Hematopoietic multipotent progenitor cell treated with erythropoietin and hydrocortisone succinate and interleukin-3 and kit ligand, for 15 days (in vitro differentiated cells): ENCODE measurements at regions not wholly inside any gene's neighbourhood (a gene's known extent, or its start where the extent isn't known, plus 50 kb on each side); places are given as distances from the start of the nearest gene placed in this dataset.

ENCODE experiments used
- DNase-seq: peaks from one replicate; pipeline ENCODE4 v3.0.0-alpha.2; 2015; ENCODE audit warnings: low spot score

GRCh38 chr10:94043431-94043990 is 49.8 kb downstream of the PLCE1 start:
- no peak for DNase-seq

- no peak for DNase-seq
Measured at GRCh38 chr10:94046098-94046497, 52.4 kb downstream of the PLCE1 start.

DNA sequence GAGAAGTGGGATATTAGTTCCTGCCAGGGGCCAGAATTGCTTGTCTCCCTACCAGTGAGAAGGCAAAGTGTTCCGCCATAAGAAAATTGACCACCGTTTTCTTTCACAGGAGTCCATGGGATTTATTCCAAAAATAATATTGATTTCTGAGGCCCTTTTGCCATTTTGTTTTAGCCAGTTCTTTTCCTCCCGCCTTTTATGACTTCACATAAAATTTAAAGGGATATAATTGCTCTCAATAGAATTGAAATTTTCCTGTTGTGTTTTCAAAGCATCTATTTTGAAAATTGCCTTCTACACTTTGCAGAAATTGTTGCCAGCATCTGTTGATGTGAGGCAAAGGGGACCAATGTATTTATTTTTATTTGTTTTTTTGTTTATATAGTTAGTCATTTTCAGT is 53.6 kb downstream of the PLCE1 start:
- DNase-seq: no peak

GRCh38 chr10:94049911-94050310 is 56.2 kb downstream of the PLCE1 start:
- no peak for DNase-seq

DNA sequence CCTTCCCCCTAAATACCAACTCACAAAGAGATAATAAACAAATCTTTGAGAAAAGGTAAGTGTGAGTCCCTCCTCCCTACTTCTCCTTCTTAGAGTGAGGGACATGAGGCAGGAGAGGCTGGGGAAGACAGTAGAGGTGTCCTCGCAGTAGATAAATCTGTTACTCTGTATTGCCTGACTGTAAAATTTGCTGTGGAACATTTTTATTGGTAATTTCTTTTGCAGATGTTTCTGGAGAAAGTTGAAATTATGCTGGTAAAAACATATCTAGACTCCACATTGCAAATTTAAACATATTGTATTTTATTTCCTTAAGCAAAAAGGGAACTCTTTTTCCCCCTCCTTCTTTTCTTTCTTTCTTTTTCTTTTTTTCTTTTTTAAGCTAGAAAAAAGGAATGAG is 58.5 kb downstream of the PLCE1 start:
- DNase-seq: no peak

- DNase-seq: no peak
Measured at GRCh38 chr10:94052866-94053791, 59.4 kb downstream of the PLCE1 start.

- DNase-seq: no peak
Measured at GRCh38 chr10:94059178-94059883, 65.6 kb downstream of the PLCE1 start.

GRCh38 chr10:94061026-94061425 is 67.3 kb downstream of the PLCE1 start:
- DNase-seq: no peak

- DNase-seq: no peak
Measured at GRCh38 chr10:94062611-94063010, 68.9 kb downstream of the PLCE1 start.

DNA sequence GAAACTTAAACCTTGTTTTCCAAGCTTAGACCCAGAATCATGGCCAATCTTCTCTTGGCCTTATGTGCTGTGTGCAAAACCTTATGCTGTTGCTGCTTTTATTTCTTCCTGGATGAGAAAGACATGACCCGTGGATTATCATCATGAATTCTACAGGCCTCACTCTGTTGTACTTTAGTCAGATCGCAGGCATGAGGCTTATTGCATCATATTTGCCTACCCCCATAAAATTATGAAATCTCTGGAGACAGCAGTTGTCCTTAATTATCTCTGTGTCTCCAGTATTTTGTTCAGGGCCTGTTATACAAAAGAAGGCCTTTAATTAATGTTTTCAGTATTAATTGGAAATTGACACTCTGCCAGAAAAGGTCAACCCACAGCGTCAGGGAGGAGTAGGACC is 71.6 kb downstream of the PLCE1 start:
- no peak for DNase-seq

DNA sequence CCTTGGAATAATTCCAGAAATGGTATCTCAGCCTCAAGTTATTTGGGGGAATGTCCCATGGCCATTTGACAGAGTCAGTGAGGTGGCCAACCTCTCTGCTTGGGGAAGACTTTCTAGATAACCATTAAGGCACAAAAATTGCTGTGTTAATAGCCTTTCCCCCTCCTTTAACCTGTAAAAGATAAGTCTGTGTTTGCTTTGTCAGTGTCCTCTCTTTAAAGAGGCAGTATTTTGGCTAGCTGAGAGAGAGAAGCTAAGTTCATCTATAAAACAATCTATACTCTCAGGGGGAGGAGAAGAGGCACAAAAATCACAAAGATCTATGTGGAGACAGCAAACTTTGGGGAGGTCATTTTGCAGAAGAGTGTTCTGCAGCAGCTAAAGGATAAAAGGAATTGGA is 72.1 kb downstream of the PLCE1 start:
- no peak for DNase-seq

GRCh38 chr10:94066411-94066810 is 72.7 kb downstream of the PLCE1 start:
- DNase-seq: no peak

DNA sequence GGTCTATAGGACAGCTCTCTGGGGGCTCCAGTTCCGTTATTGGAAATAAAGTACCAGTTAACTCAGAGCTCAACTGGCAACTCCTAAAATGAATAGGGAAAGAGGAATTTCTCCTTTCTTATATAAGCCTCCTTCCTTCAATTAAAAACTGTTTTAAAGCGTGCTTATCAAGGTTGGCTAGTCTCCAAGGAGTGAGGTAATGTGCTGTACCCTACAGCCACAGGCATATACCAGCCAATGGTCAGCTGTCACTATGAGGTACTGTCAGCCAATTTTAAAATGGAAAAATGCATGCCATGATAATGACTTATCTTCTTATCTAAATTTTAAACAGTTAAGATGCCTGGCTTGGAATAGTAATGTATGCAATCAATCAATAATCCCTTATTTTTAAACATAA is 76.2 kb downstream of the PLCE1 start:
- DNase-seq: no peak

DNA sequence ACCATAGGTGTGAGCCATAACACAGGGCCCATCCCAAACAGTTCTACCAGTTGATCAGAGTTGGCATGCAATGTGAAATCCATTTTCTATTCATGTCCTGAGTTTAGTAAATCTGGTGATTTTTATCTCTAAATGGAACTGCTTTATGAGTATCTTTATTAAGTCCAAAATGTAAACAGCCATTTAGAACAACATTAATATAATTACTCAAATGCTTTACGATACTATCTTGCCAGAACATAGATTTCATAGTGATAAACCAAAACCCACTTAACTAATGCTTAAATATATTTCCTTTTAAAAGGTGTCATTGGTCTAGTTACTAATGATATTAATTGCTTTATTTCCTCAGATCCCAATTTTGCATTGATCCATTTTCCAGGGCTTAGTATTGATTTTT is 80.7 kb downstream of the PLCE1 start:
- no peak for DNase-seq

DNA sequence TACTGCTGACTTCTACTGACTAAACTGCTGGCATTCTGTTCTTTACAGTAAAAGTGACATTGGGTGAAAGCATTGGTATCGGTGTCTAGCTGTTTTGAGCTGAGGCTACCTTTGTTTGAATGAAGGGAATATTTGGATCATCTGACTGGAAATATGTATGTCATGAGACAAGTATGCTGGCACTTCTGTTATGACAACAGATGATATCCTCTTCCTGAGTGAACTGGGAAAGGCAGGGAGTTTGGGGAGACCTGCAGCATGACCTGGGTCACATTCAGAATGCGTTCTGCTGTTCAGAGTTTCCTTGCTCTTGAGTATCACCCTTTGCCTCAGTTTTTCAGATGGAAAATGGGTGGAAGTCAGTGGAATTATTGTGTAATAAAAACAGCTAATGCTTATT is 81.8 kb downstream of the PLCE1 start:
- no peak for DNase-seq

GRCh38 chr10:94076325-94076841 is 82.7 kb downstream of the PLCE1 start:
- no peak for DNase-seq

- DNase-seq: no peak
Measured at GRCh38 chr10:94077042-94077441, 83.3 kb downstream of the PLCE1 start.

DNA sequence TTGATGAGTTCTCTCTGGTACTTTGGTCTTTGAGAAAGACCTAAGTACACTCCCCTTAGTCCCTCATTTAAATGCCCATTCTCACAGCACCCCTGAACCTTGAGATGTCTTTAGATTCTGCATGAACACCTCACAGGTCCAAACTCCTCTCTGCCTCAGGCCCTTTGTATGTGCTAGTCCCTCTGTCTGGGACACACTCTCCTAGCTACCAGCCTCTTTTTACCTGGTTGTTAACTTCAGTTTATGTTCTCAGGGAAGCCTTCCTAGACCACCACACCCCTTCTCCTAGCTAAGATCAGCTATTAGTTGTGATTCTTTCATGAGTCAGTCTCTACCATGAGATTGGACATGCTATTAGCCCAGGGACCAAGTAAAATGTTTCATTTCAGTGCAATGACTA is 86.4 kb downstream of the PLCE1 start:
- DNase-seq: no peak

DNA sequence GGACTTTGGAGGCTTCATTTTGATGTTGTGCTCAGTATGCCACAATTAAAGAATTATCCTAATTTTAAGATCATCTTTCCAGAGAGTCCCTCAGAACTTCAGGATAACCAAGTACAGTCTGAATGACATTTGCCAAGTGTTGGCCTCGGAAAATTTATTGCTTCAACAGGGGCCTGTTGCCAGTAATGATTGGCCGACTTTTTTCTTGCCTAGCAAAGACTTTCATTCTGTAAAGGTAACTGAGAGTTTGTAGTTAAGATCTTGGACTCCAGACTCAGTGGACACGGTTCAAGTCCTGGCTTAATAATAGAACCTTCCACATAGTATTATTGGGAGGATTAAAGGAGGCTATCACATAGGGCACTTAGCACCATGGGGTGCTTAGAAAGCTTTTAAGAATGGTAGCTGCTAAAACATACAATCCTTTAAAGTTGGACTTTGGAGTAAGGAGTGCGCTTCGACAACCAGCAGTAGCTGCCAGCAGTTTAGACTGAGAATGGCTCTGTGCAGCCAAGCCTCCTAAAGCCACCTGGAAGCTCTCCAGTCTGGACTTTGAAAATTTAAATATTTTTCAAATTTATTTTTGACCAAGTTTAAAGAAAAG is 90.0 kb downstream of the PLCE1 start:
- no peak for DNase-seq

DNA sequence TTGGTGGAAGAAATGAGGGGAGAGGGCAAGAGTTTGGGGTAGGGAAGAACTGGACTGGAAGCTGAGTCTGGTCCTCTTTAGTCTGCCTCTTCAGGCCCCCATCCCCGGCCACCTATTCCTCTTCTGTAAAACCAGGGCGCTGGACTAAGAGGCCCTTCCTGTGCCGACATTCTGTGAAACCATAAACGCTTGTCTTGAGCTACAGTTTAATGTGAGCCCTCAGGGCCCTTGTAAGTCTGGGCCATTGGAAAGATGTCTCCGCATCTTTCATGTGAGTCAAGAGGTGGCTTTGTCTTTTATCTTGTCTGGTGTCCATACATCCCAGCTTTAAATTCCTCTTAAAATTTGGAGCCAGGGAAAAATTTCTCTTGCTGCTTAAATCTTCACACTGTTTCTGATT is 90.6 kb downstream of the PLCE1 start:
- no peak for DNase-seq

DNA sequence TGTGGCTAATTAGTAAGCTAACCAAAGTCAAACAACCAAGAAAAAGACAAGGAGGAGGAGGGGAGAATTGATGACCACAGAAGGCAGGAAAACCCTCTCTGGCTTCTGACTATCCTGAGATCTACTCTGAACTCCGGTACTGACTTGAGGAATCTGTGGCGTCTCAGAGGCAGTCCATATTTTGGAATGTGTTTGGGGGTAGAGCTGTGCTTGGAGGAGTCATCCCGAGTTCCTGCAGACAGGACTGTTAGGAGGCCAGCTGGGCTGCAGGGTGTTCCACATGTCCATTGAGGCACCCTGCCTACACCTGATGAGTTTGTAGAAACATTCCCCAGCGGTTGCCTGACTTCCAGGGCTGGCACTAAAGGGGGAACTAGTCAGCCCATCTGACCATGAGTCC is 91.6 kb downstream of the PLCE1 start:
- no peak for DNase-seq

GRCh38 chr10:94085766-94086437 is 92.2 kb downstream of the PLCE1 start:
- no peak for DNase-seq
